Endometrium (tissue), 2 donors: ENCODE measurements at regions not wholly inside any gene's neighbourhood (a gene's known extent, or its start where the extent isn't known, plus 50 kb on each side); places are given as distances from the start of the nearest gene placed in this dataset.

Source experiments
- FAIRE-seq: peaks from 2 replicates; lab custom pipeline; 2012; peaks lifted over from hg19 to GRCh38; lab: Jason Lieb, UNC
- donor health status: control.
- donor health status: control.

DNA sequence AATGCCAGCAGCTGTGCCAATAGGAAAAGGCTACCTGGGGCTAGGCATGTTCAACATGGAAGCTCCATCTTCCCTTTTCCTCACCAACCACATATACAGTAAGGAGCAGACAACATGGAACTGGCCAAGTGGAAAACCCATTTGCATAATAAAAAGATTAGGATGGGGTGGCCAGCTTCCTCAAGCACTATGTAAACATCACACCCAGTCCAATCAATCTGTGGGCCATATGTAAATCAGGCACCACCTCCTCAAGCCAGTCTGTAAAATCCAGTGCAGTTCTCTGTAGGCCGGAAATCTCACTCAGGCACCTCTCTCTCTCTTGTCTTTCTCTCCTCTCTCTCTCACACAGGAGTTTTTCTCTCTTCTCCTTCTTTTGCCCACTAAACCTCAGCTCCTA lies 360.2 kb upstream of the GRIA1 start:
- no peak for FAIRE-seq

DNA sequence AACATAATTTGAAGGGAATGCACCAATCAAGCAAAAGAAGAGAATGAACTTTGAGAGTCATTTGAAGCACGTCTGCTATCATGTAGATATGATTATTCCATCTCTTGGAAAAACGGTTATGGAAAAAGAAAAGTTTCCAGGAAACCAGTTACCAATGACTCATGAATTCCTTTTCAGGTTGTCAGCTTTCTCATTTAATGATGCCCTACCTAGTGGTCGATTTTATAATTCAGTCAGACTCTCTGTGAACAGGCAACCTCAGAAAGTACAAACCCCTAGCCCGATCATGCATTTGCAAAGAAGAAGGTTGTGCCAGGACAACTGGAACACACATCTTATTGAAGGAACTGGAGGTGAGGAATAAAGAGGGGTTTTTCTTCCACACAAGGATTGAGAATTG lies 355.1 kb upstream of the GRIA1 start:
- no peak for FAIRE-seq

DNA sequence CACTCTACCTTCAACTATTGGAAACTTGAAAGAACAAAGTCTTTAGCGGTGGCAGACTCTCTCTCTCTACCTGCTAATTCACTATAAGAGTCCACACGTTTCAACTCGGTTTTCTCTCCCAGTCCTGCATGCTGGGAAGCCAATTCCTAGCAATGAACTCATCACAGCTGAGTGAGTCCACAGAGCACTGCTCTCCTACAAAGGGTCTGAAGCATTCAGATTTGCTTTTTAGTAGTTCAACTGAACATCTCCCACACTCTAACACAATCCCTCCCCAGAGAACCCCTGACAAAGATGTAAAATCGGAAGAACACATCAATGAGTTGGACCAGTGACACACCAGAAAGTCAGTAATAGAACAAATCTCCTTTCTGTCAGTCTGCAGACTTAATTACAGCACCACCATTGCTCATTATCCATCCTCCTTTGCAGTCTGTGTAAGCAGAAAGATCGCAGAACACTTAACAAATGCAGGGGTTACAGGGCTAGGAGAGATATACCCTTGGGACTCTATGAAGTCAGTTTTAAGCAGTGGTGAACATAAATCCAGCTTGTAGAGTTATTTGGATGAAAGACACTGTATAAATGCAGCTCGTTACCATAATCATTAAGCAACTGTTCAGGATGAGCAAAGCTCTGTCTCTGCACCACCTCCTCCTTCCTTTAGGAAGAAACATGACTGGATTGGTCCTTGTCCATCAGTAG lies 353.4 kb upstream of the GRIA1 start:
- FAIRE-seq = no peak

DNA sequence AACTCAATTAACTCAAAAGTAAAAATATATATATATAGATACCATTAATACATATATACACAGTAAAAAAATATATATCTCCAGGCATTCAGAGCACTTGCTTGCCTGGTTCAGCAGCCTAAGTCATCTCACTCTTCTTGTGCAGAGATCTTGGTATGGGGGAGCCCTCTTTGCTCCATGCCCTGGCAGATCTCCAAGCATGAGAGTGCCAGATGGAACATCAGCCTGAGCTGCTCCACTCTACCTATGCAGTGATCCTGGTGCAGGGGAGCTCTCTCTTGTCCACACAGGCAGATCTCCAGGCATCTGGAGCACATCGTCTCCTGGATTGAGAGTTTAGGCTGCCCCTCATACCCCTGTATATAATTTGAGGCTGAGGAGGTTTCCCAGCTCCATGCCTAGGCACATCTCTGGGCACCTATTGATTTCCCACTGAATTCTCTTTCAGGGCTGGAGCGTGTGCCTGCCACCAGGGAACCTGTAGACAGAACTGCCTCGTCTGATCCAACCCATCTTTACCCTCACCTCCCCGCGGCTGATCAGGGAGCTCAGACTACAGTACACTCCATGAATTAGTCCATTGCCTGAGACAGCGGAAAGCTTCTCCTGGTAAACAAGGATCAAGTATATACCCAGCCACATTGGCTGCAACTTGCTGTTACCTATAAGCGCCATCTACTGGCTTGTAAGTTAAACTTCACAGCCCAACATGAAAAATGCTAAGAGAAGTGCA lies 342.4 kb upstream of the GRIA1 start:
- FAIRE-seq = no peak

DNA sequence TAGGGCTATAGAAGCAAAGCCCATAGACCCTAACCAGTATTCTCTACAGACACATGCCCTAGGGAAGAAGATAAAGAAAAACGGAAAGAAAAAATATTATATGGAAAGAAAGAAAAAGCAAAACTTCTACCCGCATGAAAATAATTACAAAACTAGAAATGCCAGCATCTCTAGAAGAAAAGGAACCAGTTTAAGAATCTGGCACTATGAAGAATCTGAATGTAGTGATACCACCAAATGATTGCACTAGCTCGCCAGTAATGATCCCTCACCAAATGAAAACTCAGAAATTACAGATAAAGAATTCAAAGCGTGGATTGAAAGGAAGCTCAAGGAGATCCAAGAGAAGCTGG lies 341.9 kb upstream of the GRIA1 start:
- no peak for FAIRE-seq

DNA sequence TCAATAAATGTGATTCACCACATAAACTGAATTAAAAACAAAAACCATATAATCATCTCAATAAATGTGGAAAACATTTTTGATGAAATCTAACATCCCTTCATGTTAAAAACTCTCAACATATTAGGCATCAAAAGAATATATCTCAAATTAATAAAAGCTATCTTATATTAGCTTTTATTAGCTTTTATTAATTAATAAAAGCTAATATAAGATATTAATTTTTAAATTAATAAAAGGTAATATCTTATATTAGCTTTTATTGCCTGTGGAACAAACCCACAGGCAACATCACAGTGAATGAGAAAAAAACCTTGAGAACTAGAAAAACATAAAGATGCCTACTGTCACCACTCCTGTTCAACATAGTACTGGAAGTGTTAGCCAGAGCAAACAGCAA lies 338.9 kb upstream of the GRIA1 start:
- peak; percentile 8 for FAIRE-seq

DNA sequence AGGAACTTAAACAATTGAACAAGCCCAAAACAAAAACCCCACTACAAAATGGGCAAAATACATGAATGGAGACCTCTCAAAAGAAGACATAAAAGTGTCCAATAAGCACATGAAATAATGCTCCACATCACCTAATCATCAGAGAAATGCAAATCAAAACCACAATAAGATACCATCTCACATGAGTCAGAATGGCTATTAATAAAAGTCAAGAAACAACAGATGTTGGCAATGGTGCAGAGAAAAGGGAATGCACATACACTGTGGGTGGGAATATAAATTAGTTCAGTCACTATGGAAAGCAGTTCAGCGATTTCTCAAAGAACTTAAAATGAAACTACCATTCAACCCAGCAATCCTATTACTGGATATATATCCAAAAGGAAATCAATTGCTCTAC lies 337.4 kb upstream of the GRIA1 start:
- FAIRE-seq = no peak

DNA sequence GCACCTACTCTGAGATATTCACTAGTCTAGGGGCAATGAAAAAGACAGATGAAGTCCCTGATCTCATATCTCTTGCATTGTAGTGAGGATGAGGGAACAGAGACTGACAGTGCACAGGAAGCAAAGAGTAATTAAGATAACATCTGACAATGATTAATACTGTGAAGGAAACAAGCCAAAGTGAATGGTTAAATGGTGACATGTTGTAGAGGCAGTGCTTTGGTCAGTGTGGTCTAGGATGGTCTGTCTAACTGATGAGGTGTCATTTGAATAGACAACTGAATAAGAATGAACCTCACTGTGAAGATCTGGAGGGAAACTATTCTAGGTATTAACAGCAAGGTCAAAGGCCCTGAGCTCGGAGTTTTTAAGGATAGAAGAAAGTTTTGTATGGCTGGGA lies 333.3 kb upstream of the GRIA1 start:
- no peak for FAIRE-seq

DNA sequence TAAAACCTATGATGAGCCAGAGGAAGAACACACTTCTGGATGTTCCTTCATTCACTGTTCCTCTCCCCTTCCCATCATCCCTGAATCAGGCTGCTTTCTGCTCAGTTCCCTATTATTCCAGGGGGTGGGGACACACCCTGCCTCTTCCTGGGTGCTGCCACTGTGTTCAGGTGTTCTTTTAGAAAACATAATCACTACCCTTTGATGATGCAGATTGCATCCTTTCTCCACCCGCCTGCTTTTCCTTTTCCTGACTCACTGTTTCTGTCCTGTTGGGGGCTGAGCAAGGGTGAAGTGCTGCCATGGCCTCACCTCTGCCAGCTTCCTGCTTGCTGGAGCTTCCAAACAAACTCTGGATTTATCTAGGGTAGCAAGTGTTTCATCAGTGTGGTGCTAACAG lies 331.9 kb upstream of the GRIA1 start:
- no peak for FAIRE-seq

DNA sequence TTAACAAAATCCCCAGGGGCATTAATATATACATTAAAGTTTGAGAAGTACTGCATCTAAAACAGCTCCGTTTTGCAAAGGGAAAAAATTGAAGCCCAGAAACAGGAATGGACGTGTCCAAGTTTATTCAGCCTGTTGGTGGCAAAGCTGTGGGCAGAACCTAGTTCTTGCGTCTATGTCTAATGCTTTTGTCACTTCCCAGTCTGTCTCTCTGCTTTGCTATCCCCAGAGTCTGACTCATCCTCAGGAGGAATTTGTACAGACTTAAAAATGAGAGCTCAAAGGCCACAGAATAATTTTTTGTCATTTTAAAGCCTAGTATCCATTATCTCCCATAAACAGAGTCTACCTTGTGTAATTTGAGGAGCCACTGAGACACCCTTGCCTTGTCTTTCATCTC lies 330.9 kb upstream of the GRIA1 start:
- FAIRE-seq = no peak

DNA sequence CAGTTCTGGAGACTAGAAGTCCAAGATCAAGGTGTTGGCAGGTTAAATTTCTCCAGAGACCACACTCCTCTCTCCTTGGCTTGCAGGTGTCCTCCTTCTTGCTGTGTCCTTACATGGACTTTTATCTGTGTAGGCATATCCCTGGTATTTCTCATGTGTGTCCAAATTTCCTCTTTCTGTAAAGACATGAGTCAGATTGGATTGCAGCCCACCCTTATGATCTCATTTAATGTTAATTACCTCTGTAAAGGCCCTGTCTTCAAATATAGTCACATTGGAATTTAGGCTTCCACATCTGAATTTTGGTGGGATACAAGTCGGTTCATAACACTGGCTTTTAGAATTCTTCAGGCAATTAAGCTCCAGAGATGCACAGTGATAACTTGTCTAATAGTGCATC lies 322.2 kb upstream of the GRIA1 start:
- no peak for FAIRE-seq

DNA sequence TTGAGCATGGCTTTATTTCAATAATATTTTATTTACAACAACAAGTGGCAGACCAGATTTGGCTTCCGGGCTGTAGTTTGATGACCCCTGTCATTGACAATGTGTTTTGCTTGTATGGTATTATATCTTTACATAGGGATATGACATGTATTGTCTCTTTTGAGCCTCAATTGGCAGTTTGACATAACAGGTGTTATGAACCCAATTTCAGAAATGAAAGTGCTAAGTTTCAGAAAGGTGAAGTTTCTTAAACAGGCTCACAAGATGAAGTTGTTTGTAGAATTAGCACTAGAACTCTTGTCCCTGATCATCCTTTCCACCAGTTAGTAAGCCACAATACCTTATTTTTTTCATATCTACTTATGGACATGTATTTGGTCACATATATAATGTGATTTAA lies 303.0 kb upstream of the GRIA1 start:
- FAIRE-seq = no peak

DNA sequence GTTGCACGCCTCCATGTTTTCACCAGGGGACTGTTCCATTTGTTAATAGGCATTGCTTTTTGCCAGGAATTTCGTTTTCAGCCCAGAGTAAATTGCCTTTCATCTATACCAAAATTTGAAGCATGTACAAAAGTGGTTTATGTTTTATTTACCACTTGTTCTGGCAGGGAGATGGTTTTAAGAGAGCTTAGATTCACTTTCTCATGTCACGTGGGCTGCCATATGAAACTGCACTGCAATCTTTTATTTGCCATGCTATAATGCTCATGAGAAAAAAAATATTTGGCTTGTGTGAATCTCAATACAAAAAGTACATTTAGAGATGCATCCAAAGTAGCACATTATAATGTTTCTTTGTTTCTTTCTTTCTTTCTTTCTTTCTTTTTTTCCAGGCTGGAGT lies 284.1 kb upstream of the GRIA1 start:
- FAIRE-seq = no peak

DNA sequence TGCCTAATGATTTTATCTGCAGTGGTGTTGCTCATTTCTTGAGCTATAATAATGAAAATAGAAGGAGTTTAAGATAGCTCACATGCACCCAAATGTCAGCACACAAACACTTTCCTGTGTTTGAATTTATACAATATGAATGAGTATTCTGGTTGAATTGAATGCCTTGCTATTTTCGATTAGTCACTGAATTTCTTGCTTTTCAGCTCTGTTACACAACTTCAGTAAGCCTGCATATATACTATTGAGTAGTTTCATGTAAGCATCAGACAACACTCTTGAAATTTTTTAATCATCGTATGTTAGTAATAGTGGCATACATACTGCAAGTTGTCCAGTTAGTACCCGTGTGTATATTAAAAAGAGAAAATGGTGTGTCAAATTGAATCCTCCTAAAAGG lies 281.5 kb upstream of the GRIA1 start:
- no peak for FAIRE-seq

DNA sequence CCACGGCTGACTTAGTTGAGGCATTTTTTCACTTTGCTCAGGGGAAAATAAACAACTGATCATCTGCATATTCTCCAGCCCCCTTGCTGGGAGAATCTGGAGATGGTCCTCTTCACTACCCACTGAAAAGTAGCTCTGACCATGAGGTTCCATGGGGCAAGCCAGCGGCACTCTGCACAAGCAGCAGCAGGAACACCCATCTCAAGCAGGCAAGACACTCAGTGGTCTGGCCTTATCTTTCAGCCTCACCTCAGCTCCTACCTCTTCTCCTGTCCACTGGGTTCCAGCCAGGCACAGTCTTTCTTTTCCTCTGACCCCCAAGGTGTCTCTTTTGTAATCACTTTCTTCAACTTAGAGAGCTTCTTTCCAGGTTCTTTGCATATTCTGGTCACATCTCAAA lies 280.8 kb upstream of the GRIA1 start:
- FAIRE-seq = no peak

DNA sequence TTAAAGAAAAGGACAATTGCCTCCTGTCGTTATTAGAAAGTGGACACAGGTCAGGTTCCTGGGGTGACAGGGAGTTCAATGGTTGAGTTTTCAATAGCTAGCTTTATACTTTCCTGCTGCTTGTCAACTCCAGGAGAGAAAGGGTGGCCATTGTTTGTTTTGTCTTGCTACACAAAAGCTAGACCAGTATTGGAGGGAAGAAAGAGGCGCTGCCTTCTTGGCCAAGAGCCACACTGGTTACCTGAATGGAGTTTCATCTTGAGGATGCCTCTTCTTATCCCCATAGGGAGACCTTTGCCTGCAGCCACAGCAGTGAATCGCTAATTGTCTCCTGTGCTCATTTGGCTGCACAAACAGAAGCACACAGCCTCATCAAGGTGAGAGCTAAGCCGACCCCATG lies 279.4 kb upstream of the GRIA1 start:
- FAIRE-seq = no peak

DNA sequence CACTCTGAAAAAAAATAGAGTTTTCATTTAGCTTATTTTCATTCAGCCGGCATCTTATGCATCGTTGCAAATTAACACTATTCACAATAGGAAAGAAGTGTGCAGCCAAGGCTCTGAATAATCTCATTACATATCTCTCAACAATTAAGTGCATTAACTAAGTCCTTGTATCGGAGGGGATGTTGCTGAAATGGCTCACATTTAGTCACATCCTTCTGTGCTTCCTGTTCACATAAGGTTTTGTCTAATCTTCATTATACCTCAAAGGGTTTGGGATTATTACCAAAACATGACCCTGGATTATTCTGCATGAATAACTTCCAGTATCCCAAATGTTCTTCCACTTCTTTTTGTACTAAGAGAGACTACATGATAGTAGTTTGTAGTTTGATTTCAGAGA lies 278.0 kb upstream of the GRIA1 start:
- FAIRE-seq = no peak

DNA sequence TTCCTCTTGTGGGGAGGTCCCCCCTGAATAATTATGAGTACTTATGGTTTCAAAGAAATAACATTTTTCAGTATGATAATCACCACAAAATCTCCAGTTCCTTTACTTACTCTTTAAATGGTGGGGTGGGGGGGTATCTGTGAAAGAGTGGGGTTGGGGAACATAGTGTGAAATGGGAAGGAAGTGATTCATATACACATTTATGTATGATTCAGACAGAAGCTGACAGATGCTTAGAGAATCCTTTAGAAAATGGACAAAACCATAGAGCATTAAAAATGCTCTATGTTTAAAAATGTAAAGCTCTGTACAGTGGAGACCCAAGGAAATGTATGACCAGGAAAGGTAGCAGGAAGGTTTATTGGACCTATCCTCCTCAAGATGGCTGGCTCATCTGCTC lies 267.5 kb upstream of the GRIA1 start:
- FAIRE-seq = no peak

DNA sequence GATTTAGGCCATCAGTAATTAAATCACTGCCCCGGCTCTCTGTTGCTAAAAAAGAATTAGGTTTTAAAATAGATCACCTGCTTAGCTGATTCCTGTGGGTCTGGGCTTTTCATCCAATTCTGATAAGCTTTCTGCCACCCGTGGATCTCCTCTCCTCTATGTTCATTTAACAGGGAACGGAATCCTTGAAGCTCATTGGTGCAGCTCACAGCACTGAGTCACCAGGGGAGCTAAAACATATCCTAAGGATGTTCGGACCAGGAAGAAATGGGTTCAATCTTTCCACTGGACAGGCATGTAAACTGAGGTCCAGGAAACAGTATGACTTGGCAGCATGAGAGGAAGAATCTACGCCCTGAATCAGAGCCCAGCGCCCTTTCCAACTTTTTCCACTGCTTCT lies 267.1 kb upstream of the GRIA1 start:
- no peak for FAIRE-seq

DNA sequence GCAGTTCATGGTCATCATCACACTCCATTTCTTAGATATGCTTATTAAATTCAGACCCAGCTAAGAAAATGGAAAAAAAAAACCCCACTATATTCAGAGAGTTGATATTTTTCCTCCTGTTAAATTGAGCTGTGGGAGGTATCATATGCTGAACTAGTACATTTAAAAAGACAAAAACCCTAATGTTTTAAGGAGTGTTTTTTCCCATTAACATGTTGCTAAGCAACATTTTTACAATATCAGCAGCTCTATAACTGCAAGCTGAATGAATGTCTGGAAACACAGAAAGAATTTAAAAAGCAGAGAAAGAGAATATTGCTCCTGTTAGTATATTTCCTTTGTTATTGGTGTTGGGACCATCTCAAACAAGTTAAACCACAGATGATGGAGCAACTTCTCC lies 265.8 kb upstream of the GRIA1 start:
- FAIRE-seq = no peak

DNA sequence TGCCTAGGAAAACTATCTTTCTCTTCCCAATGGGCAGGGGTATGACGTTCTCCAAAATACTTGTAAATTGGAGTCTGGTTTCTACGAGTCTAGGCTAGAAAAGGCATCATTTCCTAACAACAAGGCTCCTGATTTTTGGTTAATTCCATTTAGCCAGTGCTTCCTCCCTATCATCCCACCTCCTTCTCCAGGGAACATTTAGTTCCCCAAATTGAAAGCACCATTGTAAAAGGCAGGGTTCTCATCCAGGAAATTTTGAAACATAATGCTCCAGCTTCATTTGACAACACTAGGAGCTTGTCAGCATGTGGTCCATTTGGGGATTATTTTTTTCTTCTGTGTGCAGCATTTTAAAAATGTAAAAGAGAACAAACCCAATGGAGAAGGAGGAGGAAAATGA lies 256.5 kb upstream of the GRIA1 start:
- FAIRE-seq = no peak

DNA sequence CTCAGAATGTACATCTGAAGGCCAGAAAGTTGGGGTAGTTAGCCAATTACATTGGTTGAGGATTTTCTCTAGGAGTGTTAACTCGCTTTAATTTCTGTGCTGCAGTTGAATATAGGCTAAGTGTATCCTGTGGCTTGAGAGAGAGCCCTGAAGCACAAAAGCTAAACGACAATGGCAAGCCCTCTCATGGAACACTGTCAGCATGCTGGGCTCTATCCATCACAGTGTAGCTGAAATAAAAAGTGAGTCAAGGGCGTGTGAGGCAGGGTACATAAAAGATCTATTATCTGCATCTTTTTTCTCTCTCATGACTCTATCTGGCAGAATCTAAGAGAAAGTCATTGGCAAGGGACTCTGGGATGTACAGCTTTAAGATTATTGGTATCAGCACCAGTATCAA lies 254.2 kb upstream of the GRIA1 start:
- FAIRE-seq = no peak

DNA sequence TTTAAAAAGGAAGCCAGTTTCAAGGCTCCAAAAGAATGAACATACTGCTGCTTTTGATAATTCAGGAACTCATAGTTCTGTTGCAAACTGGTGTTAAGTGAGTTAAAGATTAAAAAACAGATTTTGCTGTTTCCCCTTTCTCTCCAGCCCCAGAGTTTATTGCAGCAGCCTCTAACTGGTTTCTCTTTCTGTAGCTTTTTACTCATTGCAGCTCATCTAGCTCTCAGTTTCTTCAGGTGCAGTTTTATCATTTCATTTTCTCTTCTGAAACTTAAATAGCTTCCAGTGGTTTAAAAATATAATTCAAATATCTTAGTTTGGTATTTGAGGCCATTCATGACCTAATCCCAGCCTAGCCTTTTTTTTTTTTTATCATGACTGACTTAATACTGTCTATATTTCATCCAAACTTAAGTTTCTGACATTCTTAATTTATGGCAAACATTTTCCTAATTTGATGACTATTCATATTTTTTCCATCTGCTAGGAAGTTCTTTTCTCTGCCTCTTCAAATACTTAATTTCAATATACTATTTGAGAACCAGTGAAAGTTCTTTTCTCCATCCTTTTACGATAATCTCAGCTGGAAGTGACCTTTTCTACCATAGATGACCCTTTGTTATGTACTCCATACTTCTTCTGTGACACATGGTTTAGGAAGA lies 252.7 kb upstream of the GRIA1 start:
- no peak for FAIRE-seq

DNA sequence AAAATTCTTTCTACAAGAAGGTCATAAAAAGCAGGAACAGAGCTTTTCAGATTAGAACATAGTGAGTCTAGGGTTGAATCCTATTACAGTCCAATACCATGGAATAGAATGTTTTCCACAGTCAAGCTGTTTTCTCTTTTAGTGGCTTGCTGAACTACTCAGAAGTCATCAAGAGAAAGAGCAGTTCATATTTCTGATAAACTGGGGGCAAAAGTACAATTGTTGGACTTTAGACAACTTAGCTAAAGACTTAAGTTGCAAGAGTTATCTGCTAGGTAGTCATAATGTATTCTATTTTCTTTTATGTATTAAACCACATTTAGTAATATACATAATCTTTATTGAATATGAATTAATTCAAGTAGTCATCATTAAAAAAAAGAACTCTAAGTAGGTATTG lies 233.1 kb upstream of the GRIA1 start:
- no peak for FAIRE-seq
